ENCODE measurements at regions not wholly inside any gene's neighbourhood (a gene's known extent, or its start where the extent isn't known, plus 50 kb on each side); places are given as distances from the start of the nearest gene placed in this dataset.

GRCh38 chr1:14137411-14138134, 437.6 kb downstream of the PRDM2 start:
- Histone ChIP-seq H3K9me3 (replicated peaks; ENCODE audit: control insufficient read depth, insufficient read depth, low read length) (no peaks in the 10 kb centered on the region), H3K4me1 (ENCODE audit: control insufficient read depth, extremely low read depth, insufficient read depth, low read length) (no peaks in the 10 kb centered on the region), H3K27me3 (ENCODE audit: control insufficient read depth in 2 of 2, insufficient read depth in 2 of 2, low read length in 2 of 2) (no peaks in the 10 kb centered on the region), H3K9me1 (replicated peaks; ENCODE audit: control insufficient read depth, extremely low read depth, insufficient read depth, low read length) (no peaks in the 10 kb centered on the region), H4K20me1 (replicated peaks; ENCODE audit: control insufficient read depth, extremely low read depth, insufficient read depth, low read length) (no peaks in the 10 kb centered on the region), H3K36me3 (ENCODE audit: control insufficient read depth in 2 of 2, extremely low read depth in 1 of 2, insufficient read depth in 2 of 2, low read length in 2 of 2) (no peaks in the 10 kb centered on the region), H3K9ac (replicated peaks; ENCODE audit: extremely low read depth, insufficient read depth, low read length) (no peak overlapping the region), H3K4me2 (ENCODE audit: insufficient read depth, low read length) (no peak overlapping the region), H2AFZ (ENCODE audit: low read depth, low read length) (no peak overlapping the region), H3K4me3 (replicated peaks in 1 of 3; ENCODE audit: insufficient read depth in 1 of 3, low read depth in 1 of 3, low read length in 3 of 3) (no peak overlapping the region), H3K79me2 (ENCODE audit: control insufficient read depth, insufficient read depth, low read length) (no peaks in the 10 kb centered on the region), H3K27ac (ENCODE audit: insufficient read depth, low read depth, low read length) (no peak overlapping the region)
- ChIA-PET CTCF (no interaction called here), POLR2A (no interaction called here)
- no TSS peak for BruUV-seq (replicated peaks)
- no peak for DNase-seq (ENCODE audit: low read depth, low spot score)
- no peak for FAIRE-seq
- dilution Hi-C loops (cut with MboI; ENCODE audit: extremely low pct_ligation_motif_present, low sequenced_read_pairs), result no loop called here
- TF ChIP-seq POLR2A (IDR thresholded peaks at IDR 0.05; ENCODE audit: low read depth, low read length) (no peak), MYC (IDR thresholded peaks at IDR 0.05; ENCODE audit: low read depth, low read length) (no peak), EZH2 (IDR thresholded peaks at IDR 0.05; ENCODE audit: borderline replicate concordance, low read depth, low read length, severe bottlenecking) (no peak), JUN (IDR thresholded peaks at IDR 0.05; ENCODE audit: borderline replicate concordance, insufficient read depth, insufficient read length, low read depth) (no peak), FOS (IDR thresholded peaks at IDR 0.05; ENCODE audit: borderline replicate concordance, insufficient read depth, low read length) (no peak), GATA2 (IDR thresholded peaks at IDR 0.05; ENCODE audit: insufficient read depth, insufficient read length, low read depth, low read length) (no peak), POLR2AphosphoS5 (IDR thresholded peaks at IDR 0.05; ENCODE audit: insufficient read depth, low read depth, low read length) (no peak), MAX (IDR thresholded peaks at IDR 0.05; ENCODE audit: insufficient read depth, insufficient read length) (no peak)
- TF ChIP-seq, protein P1, sequence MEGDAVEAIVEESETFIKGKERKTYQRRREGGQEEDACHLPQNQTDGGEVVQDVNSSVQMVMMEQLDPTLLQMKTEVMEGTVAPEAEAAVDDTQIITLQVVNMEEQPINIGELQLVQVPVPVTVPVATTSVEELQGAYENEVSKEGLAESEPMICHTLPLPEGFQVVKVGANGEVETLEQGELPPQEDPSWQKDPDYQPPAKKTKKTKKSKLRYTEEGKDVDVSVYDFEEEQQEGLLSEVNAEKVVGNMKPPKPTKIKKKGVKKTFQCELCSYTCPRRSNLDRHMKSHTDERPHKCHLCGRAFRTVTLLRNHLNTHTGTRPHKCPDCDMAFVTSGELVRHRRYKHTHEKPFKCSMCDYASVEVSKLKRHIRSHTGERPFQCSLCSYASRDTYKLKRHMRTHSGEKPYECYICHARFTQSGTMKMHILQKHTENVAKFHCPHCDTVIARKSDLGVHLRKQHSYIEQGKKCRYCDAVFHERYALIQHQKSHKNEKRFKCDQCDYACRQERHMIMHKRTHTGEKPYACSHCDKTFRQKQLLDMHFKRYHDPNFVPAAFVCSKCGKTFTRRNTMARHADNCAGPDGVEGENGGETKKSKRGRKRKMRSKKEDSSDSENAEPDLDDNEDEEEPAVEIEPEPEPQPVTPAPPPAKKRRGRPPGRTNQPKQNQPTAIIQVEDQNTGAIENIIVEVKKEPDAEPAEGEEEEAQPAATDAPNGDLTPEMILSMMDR (IDR thresholded peaks at IDR 0.05; ENCODE audit: extremely low read depth in 1 of 2, insufficient read depth in 1 of 2, low read depth in 1 of 2, low read length in 2 of 2), result no peak
- intact Hi-C loops (cut with micrococcal nuclease), result no loop called here
